ENCODE measurements at regions not wholly inside any gene's neighbourhood (a gene's known extent, or its start where the extent isn't known, plus 50 kb on each side); places are given as distances from the start of the nearest gene placed in this dataset.

DNA sequence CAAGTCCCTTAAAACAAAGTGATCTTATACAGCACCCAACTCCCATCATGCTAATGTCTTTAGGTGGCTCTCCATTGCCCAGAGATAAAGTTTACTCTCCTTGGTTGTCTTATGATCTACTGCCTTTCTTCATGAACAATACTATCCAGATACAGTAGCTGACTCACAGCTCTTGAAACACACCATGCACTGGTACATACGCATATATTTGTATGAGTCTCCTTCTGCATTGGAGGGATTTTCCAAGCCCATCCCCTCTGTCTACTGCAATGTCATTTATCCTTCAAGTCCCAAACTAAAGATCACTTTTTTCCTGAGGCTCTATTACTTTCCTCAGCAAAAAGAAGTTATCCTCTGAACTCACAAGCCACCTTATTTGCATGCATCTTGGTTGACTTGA is 84.7 kb upstream of the LRATD1 start:
- no peak for TF ChIP-seq CTCF (IDR thresholded peaks at IDR 0.05; ENCODE audit: insufficient read depth, missing control alignments)
- FAIRE-seq (no peak), DNase-seq (ENCODE audit: insufficient read length, low spot score) (no peak)

DNA sequence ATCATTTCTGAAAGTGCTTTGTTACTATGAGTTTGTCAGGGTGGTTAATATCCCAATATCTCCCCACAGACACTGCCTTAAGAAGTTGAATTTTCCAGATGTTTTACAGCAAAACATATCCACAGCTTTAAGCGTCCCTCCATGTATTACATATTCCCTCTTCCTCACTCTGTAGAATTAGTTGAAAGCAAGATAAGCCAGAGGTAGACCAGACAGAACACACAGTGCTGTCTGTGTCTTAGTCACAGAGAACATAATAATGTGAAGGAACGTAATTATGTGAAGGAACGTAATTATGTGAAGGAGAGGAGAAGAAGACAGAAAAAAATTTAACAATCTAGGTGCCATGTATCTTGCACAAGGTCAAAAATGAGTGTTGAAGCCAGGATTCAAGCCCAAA is 81.9 kb upstream of the LRATD1 start:
- TF ChIP-seq CTCF (IDR thresholded peaks at IDR 0.05; ENCODE audit: insufficient read depth, missing control alignments) = no peak
- no peak for FAIRE-seq
- DNase-seq (ENCODE audit: insufficient read length, low spot score) = no peak

DNA sequence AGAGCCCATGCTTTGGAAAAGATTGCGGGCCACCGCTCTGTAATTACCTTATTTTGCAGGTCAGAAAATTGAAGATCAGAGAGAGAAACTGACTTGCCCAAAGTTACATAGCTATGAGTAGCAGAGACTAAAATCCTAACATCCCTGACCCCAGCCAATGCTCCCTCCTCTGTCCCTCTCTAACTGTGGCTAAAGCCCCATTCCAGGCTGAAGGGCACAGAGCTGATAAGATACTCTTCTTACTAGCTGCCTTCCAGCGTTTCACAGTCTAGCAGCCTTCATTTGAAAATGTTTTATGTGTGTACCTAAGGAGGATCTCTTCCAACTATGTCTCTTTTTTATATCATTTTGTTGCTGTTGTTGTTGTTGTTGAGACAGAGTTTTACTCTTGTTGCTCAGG is 81.4 kb upstream of the LRATD1 start:
- FAIRE-seq = no peak

GRCh38 chr2:14552286-14552685 is 80.2 kb upstream of the LRATD1 start:
- no peak for TF ChIP-seq CTCF (IDR thresholded peaks at IDR 0.05; ENCODE audit: insufficient read depth, missing control alignments)
- DNase-seq (ENCODE audit: insufficient read length, low spot score) = no peak
- FAIRE-seq = no peak

More for the DNA sequence above, 81.4 kb upstream of the LRATD1 start:
- TF ChIP-seq CTCF (IDR thresholded peaks at IDR 0.05; ENCODE audit: insufficient read depth, missing control alignments) = no peak
- no peak for DNase-seq (ENCODE audit: insufficient read length, low spot score)

GRCh38 chr2:14552818-14553217 is 79.7 kb upstream of the LRATD1 start:
- no peak for TF ChIP-seq CTCF (IDR thresholded peaks at IDR 0.05; ENCODE audit: insufficient read depth, missing control alignments)
- FAIRE-seq (no peak), DNase-seq (ENCODE audit: insufficient read length, low spot score) (no peak)

DNA sequence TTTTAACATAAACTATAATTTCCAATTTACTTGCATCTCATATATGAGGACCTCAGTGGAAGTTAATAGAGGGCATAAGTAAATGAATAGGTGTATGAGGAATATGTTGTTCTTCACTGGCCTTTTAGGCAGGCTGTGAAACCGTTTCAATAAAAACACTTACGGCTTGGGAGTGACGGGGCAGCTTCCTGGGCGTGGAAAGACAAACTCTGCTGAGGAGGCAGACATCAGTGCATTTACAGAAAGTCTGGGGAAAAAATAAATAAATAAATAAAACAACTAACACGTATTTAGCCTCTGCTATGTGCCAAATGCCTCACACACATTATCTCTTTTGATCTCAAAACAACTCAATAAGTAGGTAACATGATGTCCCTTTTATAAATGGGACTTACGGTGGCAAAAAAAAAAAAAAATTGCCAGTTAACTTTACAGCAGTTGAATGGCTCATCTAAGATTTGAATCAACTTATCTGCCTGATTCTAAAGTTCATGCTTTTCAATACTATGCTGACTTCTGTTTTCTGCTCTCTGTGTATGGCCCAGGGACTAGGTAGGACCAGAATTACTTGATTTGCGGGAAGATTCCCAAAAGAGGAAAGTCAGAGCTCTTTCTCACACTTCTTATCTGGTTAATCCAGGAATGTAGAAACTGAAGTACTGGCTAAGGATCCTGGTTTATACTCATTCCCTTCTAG is 77.5 kb upstream of the LRATD1 start:
- TF ChIP-seq CTCF (IDR thresholded peaks at IDR 0.05; ENCODE audit: insufficient read depth, missing control alignments) = no peak
- FAIRE-seq (no peak), DNase-seq (ENCODE audit: insufficient read length, low spot score) (no peak)

GRCh38 chr2:14557111-14557510 is 75.4 kb upstream of the LRATD1 start:
- no peak for TF ChIP-seq CTCF (IDR thresholded peaks at IDR 0.05; ENCODE audit: insufficient read depth, missing control alignments)
- FAIRE-seq = no peak
- no peak for DNase-seq (ENCODE audit: insufficient read length, low spot score)

Data from D721Med (cell line).